NCI-H2196 treated with DMSO at 0.1 percent for 48 hours (cell line): ENCODE measurements at regions not wholly inside any gene's neighbourhood (a gene's known extent, or its start where the extent isn't known, plus 50 kb on each side); places are given as distances from the start of the nearest gene placed in this dataset.
"Not testable (repeated sequence)": the region's sequence is repeated elsewhere in the genome, so short reads cannot be mapped to it uniquely, and the experiment has no call there.

Experiments used
- DNase-seq: peaks from one replicate; lab custom pipeline; 2025; ENCODE audit not compliant: unreplicated experiment; lab: John Stamatoyannopoulos, UW

DNA sequence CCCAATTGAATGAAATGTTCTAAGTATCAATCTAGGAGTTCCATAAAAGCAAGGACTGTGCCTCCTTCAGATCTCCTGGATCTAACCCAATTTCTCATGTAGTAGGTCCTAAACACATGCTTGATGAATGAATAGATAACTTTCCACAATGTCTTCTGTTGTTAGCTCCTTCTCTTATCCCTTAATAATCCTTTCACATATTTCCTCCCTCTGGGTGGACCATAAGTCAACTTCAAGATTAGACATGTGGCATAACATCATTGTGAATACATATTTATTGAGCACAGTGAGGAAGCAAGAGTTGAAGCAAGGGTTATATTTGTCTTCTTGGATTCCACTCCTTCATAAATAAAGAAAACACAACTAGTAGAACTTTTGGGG, 108.6 kb upstream of the EGFLAM start:
- no peak for DNase-seq

GRCh38 chr5:38148021-38148625, 110.2 kb upstream of the EGFLAM start:
- no peak for DNase-seq

DNA sequence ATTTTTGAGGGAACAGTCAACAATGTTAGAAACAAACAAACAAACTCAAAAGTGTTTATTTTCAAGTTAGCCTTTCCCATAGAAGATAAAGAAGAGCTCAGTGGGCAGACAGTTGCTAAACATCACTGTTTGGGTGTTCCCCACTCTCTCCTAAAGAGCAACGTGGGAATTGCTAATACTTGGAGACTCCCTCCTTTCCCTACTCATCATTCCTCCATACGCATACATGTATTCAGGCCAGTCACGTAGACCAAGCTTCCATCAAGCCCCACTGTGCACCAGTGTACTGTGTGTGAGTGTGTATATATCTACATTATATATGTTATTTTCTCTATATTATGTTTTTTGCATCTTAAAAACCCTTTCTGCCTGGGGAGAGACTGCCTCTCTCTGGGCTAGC, 115.0 kb upstream of the EGFLAM start:
- DNase-seq = no peak

GRCh38 chr5:38141665-38142064, 116.7 kb upstream of the EGFLAM start:
- DNase-seq = no peak

DNA sequence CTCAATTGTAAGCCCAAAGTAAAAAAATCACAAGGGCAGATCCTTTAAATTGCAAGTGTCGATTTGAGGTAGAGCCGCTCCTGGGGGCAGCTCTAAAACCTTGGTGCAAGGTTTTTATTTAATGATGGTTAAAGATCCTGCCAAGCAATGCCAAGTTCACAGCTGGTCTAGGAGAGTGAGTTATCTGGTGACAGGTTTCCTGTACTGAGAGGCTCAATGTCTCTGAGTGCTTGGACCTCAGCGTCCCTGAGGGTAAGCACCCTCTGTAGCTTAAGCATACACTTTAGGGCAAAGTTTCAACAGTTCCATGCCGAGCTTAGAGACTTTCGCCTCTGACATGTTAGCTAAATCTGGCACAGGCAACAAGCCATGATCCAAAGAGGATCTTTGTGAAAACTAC, 119.8 kb upstream of the EGFLAM start:
- DNase-seq = no peak

DNA sequence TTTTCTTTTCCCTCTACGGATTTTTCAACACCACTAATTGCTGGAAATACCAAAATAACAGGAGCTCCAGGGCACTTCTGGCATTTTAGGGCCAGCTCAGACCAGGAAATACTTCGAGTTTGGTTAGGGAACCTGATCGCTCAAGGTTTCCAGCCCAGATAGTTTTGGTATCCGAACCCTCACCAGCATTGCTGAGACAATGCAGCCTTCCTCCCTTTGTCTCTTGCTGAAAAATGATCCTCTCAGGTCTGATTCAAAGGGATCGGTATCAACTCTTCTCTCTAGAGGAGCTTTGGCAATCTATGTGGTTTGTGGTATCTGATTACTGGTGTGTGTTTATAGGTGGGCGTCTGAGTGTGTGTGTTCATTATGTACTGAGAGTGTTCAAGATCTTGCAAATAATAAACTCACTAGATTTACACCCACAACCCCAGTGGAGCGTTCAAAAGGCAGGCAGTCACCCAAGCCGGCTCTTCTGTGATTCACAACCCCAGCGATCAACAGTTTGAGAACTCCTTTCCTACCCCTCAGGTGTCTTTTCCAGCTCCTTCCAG, 122.8 kb upstream of the EGFLAM start:
- DNase-seq = no peak

DNA sequence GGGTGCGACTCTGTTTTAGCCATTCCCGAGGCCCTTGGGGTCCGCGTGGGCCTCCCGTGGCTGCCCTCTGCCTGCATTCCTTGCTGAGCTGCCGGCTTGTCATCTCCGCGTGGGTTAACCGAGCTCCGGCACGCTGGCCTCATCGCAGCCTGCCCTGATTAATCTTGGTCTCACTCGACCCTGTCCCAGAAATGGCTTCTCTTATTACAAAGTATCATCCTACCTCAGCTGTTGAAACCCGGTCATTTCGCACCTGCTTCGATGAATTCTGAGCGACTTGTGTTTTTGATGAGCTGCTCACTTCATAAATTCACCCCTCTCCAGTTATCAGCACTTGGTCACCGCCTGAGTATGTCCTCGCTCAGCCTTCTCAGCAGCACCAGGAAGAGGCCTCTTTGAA, 123.5 kb upstream of the EGFLAM start:
- no peak for DNase-seq

- not testable (repeated sequence) for DNase-seq
Observed at GRCh38 chr5:38134294-38134693, 124.1 kb upstream of the EGFLAM start.

GRCh38 chr5:38131686-38132085, 126.7 kb upstream of the EGFLAM start:
- DNase-seq = no peak

- DNase-seq = no peak
Observed at GRCh38 chr5:38124321-38124720, 134.0 kb upstream of the EGFLAM start.

- DNase-seq = no peak
Observed at GRCh38 chr5:38121420-38121819, 136.9 kb upstream of the EGFLAM start.

DNA sequence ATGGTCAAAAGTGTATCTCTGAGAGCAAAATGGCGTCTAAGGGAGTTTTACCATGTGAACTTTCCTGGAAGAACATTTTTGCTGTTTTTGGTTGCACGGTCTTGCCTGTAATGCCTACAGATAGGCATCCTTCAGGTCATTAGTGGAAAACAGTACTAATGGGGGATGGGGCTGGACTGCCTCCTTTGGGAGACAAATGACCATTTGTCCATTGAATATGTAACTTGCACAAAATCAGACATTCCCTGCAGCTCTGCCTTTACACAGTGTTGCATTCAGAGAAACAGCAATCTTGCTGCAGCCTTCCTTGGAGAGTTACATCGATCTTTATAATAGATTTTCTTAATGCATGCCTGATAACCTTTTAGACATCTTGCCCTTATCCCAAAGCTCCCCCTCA, 138.5 kb upstream of the EGFLAM start:
- DNase-seq = no peak

DNA sequence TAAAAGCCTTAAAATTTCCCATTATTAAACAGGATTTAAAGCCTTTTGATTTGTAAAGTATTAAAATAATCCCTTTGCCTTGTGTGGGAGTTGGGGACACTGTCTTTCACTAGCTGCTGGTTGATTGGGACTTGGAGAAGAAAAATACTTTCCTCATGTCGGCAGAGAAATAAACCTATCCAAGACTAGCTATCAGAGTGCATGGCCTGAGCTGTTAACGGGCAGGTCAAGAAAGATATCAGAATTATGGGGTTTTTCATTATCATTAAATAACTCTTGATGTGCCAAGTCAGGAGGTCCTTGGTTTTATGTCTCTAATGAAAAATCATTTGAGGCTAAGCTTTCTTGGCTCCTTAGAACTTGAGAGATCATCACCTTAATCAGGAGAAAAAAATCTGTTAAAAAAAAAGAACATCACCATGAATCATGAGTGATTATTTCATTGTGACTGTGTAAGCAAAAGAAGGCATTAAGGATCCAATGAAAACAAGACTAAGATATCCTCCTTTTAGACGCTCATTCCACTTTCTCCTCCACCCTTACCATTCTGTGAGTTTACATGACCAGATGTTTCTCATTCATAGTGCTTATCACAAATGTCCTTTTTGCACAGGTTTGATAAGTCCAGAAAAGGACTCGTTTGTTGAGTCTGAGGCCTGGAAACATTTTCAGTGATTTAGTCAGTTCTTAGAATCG, 140.4 kb upstream of the EGFLAM start:
- DNase-seq = no peak

DNA sequence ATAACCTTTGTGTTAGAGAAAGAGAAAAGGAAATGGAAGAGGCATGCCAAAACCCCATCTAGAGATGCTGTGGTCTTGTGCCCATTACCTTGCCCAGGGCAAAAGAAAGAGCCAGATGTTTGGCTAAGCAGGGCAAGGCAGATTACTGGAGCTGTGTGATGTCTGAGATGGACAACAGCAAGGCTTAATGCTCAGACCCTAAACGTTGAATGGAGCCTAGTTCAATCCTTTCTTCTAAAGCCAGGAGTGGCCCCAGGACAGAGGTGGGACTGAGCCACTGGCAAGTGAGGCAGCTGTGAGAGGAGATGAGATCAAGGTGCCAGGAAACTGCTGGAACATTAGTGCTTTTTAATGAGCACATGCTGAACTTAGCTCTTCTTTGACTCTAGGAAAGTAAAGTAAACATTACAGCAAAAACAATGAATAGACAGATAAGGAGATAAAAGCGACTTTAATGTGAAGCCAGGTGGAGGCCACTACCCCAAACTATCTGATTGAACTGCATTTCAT, 143.0 kb upstream of the EGFLAM start:
- no peak for DNase-seq

DNA sequence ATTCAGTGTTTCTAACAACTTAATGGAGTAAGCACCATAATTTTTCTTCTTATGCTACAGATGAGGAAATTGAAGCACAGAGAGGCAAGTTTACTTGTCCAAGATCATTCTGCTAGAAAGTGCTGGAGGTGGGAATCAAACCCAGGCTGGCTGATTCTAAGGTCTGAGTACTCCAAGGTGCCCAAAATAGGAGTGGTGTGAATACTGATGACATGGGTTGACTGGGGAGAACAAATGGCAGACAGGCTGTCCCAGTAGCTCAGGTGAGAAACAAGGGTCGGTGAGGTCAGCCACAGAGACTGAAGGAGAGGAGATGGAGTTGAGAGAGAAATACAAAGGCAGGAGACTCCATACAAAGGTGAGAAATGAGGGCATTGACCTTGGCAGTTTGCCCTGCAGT, 144.5 kb upstream of the EGFLAM start:
- DNase-seq = no peak

DNA sequence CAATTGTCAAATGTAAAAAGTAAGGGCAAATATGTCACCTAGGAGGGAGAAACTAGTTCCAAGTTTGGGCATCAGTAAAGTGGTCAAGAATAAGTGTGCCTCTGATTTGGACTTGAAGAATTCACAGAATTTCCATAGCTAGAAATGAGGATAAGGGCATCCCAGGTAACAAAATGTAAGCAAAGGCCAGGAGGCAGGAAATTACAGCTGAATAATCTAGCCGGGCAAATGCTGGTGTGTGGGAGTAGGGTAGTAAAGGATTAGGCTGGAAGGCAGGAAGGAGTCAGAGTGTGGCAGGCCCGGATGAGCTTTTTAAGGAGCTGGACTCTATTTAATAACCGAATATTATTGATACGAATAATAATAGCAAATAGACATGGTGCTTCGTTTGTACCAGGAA, 144.9 kb upstream of the EGFLAM start:
- no peak for DNase-seq

DNA sequence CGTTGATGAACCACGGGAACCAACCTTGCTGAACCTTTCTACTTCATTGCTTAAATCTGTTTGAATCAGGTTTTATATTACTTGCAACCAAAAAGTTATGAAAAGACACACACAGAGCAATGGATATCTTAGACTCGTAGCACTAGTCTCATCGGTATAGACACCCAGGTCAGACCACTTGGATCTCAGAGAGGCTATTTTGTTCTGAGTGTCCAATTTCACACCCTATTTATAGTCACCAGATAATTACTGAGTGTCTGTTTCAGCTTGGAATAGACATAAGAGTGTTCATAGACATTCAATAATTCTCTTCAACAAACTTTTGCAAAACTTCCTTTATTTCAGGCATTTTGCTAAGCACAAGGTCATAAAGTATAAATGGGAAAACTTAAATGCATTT, 145.4 kb upstream of the EGFLAM start:
- no peak for DNase-seq

DNA sequence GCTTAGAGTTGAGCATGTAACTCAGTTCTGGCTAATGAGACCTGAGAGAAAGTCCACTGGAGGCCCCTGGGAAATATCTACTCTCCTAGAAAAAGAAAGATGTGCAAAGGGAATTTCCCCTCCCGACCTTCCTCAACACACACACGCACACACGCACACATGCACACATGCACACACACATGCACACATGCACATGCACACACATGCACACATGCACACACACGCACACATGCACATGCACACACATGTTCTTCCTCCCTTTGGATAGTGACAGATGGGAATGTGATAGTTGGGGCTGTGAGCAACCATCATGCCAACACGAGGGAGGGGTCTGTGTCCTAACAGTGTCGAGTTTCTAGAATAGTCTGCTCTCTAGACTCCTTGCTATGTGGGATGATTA, 148.2 kb upstream of the EGFLAM start:
- DNase-seq = no peak

GRCh38 chr5:38107096-38107495, 151.3 kb upstream of the EGFLAM start:
- DNase-seq = no peak

DNA sequence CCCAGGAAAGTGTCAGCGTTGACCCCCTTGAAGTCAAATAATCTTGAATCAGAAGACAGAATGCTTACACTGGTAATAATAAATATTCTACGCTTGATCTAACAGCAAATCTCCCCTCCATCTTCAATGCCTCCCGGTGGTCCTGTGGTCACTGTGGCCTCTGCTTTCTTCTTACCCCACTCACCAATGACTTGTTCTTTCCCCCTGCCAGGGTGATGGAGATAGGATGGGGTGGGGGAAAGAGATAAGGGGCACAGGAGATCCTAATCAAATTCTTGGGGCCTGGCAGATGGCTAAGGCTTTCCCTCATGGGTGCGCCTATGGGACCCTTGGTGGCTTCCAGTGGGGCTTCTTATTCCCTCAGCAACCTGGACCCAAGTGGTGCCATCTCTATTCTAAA, 152.6 kb upstream of the EGFLAM start:
- no peak for DNase-seq

GRCh38 chr5:38105231-38105570, 153.2 kb upstream of the EGFLAM start:
- no peak for DNase-seq

DNA sequence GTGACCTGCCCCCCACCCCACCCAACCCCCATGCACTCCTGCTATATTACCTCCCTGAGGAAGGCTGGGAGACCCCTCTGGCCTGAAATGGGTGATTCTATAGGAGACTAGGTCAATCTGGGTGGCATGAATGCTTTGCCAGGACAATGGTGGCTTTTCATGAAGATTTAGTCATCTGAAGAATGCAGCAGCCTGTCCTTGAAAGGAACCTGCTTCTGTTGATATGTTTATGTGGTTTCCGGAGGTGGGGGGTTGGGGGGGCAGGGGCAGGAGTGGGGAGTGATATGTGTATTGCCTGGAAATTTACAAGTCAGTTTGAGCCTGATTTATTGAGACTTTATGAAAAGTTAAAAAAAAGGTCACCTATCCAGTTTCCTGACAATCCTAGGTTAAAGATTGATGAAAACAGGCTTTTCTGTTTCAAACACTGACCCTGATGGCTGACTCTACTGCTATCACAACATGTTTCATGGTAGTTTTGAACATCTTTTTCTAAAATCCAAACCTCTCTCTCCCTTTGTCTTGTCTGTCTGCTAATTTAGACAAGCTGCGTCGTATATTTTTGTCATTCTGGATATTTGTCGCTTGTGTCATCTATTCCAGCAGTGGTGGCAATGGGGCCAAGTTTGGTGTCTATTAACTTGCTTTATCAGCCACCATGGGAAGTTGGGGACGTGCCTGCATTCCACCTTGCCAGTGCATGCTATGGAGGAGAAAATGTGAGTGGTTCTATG, 153.7 kb upstream of the EGFLAM start:
- DNase-seq = no peak
